HepG2 (cell line): ENCODE measurements at regions not wholly inside any gene's neighbourhood (a gene's known extent, or its start where the extent isn't known, plus 50 kb on each side); places are given as distances from the start of the nearest gene placed in this dataset.

Source experiments
- CEBPG ChIP-seq: IDR thresholded peaks from 2 replicates; pipeline ENCODE4 v1.6.1; 2016
- ESRRA ChIP-seq: sonication (generic); formaldehyde crosslinking; IDR thresholded peaks from 2 replicates; pipeline ENCODE4 v1.5.1; 2020; ENCODE audit warnings: mild to moderate bottlenecking, low read depth, missing genetic modification reagents
- HCFC1 ChIP-seq: fragments of 150-350 bp; IDR thresholded peaks from 2 replicates; pipeline ENCODE4 v1.6.1; 2014; ENCODE audit warnings: low read depth, low read length
- HDAC1 ChIP-seq: sonication (generic); formaldehyde crosslinking; IDR thresholded peaks from 2 replicates; pipeline ENCODE4 v1.5.1; 2020; ENCODE audit warnings: mild to moderate bottlenecking, missing genetic modification reagents
- HOXA3 ChIP-seq: sonication (generic); formaldehyde crosslinking; IDR thresholded peaks from 2 replicates; pipeline ENCODE4 v1.5.0; 2020; ENCODE audit warnings: missing genetic modification reagents
- NFE2L2 ChIP-seq: fragments of 150-350 bp; IDR thresholded peaks from 2 replicates; pipeline ENCODE4 v1.6.1; 2014; ENCODE audit warnings: low read length
- NR2F6 ChIP-seq, 2 experiments: IDR thresholded peaks; 2 replicates each; pipeline ENCODE4 v1.6.1; 2016; ENCODE audit warnings: antibody characterized with exemption in 1 of 2, mild to moderate bottlenecking in 1 of 2
- PHF21A ChIP-seq: sonication (generic); formaldehyde crosslinking; IDR thresholded peaks from 2 replicates; pipeline ENCODE4 v1.5.0; 2020; ENCODE audit warnings: mild to moderate bottlenecking, missing genetic modification reagents
- PHF8 ChIP-seq: sonication (generic); formaldehyde crosslinking; IDR thresholded peaks from 2 replicates; pipeline ENCODE4 v1.5.0; 2020; ENCODE audit warnings: missing genetic modification reagents
- REL ChIP-seq: sonication (generic); formaldehyde crosslinking; conservative IDR thresholded peaks from 2 replicates; pipeline ENCODE4 v1.8.0; 2022; ENCODE audit warnings: mild to moderate bottlenecking, missing genetic modification reagents, moderate library complexity
- RNF2 ChIP-seq: fragments of 450-650 bp; conservative IDR thresholded peaks from 2 replicates; pipeline ENCODE4 v1.6.1; 2016; ENCODE audit warnings: low read depth
- SATB2 ChIP-seq: sonication (generic); formaldehyde crosslinking; IDR thresholded peaks from 2 replicates; pipeline ENCODE4 v1.5.0; 2020; ENCODE audit warnings: missing genetic modification reagents
- SUZ12 ChIP-seq: fragments of 150-350 bp; IDR thresholded peaks from 2 replicates; pipeline ENCODE4 v1.6.1; 2014; ENCODE audit warnings: low read depth, low read length
- ZNF225 ChIP-seq: sonication (generic); formaldehyde crosslinking; IDR thresholded peaks from 2 replicates; pipeline ENCODE4 v1.4.0; 2020; ENCODE audit warnings: mild to moderate bottlenecking, missing genetic modification reagents
- ZNF720 ChIP-seq: sonication (generic); formaldehyde crosslinking; IDR thresholded peaks from 2 replicates; pipeline ENCODE4 v1.4.0; 2020; ENCODE audit warnings: missing genetic modification reagents
- ZNF879 ChIP-seq: sonication (generic); formaldehyde crosslinking; IDR thresholded peaks from 2 replicates; pipeline ENCODE4 v1.8.1; 2023; ENCODE audit warnings: missing genetic modification reagents
- TF ChIP-seq, protein P1 (sequence below): sonication (generic); formaldehyde crosslinking; IDR thresholded peaks from 2 replicates; pipeline ENCODE4 v1.5.0; 2020; ENCODE audit warnings: missing genetic modification reagents
- TF ChIP-seq, protein P2 (sequence below): sonication (generic); formaldehyde crosslinking; IDR thresholded peaks from 2 replicates; pipeline ENCODE4 v1.5.0; 2020; ENCODE audit warnings: missing genetic modification reagents, mild to moderate bottlenecking, borderline replicate concordance
- TF ChIP-seq, protein P3 (sequence below): sonication (generic); formaldehyde crosslinking; IDR thresholded peaks from 2 replicates; pipeline ENCODE4 v1.8.0; 2022; ENCODE audit warnings: missing genetic modification reagents, mild to moderate bottlenecking, borderline replicate concordance
- TF ChIP-seq, protein P4 (sequence below), 2 experiments: sonication (generic) in 1 of 2; formaldehyde crosslinking in 1 of 2; IDR thresholded peaks; 2 replicates each; pipeline versions ENCODE4 v1.5.1 to v1.6.1; 2011 to 2020; ENCODE audit warnings: borderline replicate concordance in 1 of 2, low read depth in 1 of 2, low read length in 1 of 2, mild to moderate bottlenecking in 1 of 2, missing genetic modification reagents in 1 of 2, moderate library complexity in 1 of 2

DNA sequence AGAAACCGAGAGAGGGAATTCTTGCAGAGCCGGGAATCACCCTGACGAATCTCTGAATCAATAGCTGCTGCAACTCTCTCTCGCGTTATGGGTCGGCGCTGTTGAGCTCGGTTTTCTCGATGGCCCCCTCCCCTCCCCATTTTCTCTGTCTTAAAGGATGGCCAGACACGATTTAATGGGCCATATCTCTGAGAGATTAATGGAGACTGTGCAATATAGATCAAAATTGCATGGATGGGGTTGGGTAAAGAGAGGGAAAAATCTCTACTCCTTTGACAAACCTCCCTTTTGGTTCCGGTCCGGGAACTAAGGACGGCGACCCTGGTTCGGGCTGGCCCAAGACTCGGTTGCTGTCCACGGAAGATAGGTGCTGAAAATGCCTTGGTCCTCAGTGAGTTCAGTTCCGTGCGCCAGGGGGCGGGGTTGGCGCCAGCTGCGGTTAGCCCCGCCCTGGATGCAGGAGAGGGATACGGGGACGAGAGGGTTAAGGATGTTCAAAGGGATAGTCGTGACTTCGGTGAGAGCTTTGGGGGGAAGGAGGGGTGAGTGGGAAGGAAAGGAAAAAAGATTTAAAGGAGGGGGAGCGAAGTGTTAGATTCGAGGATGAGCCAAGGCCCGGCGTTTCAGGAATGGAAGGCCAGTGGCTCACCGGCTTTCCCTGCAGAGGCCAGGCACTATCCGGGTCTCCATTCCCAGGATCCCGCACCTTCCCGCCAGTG, 103.6 kb upstream of the HSD17B12 start (continued):
- TF ChIP-seq NR2F6 (IDR thresholded peaks at IDR 0.05) (no peak), NR2F6 (CRISPR knock-in tag; IDR thresholded peaks at IDR 0.05) (peak; percentile 14; the same call in 1 of the 2 replicates), CEBPG (CRISPR knock-in tag) (no peak), PHF8 (CRISPR knock-in tag) (no peak), HOXA3 (0 out of 2 replicates have a peak, but pooled peaks have one; percentile 13), SUZ12 (no peak), ESRRA (CRISPR knock-in tag) (no peak), SATB2 (0 out of 2 replicates have a peak, but pooled peaks have one; percentile 56), RNF2 (no peak), NFE2L2 (no peak), PHF21A (CRISPR knock-in tag) (0 out of 2 replicates have a peak, but pooled peaks have one; percentile 20), ZNF879 (CRISPR knock-in tag) (no peak), HDAC1 (CRISPR knock-in tag) (no peak), HCFC1 (no peak), ZNF225 (CRISPR knock-in tag) (no peak), ZNF720 (CRISPR knock-in tag) (no peak), REL (0 out of 2 replicates have a peak, but pooled peaks have one; percentile 26)
- TF ChIP-seq, protein P1, sequence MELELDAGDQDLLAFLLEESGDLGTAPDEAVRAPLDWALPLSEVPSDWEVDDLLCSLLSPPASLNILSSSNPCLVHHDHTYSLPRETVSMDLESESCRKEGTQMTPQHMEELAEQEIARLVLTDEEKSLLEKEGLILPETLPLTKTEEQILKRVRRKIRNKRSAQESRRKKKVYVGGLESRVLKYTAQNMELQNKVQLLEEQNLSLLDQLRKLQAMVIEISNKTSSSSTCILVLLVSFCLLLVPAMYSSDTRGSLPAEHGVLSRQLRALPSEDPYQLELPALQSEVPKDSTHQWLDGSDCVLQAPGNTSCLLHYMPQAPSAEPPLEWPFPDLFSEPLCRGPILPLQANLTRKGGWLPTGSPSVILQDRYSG (CRISPR knock-in tag) = no peak
- TF ChIP-seq, protein P2, sequence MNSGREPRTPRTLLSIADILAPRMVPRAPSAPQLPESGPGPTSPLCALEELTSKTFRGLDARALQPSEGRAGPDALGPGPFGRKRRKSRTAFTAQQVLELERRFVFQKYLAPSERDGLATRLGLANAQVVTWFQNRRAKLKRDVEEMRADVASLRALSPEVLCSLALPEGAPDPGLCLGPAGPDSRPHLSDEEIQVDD = no peak
- TF ChIP-seq, protein P3, sequence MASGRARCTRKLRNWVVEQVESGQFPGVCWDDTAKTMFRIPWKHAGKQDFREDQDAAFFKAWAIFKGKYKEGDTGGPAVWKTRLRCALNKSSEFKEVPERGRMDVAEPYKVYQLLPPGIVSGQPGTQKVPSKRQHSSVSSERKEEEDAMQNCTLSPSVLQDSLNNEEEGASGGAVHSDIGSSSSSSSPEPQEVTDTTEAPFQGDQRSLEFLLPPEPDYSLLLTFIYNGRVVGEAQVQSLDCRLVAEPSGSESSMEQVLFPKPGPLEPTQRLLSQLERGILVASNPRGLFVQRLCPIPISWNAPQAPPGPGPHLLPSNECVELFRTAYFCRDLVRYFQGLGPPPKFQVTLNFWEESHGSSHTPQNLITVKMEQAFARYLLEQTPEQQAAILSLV (CRISPR knock-in tag) = no peak
- TF ChIP-seq, protein P4, sequence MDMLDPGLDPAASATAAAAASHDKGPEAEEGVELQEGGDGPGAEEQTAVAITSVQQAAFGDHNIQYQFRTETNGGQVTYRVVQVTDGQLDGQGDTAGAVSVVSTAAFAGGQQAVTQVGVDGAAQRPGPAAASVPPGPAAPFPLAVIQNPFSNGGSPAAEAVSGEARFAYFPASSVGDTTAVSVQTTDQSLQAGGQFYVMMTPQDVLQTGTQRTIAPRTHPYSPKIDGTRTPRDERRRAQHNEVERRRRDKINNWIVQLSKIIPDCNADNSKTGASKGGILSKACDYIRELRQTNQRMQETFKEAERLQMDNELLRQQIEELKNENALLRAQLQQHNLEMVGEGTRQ (IDR thresholded peaks at IDR 0.05; ENCODE audit: low read depth, low read length) = no peak
- TF ChIP-seq, protein P4 (CRISPR knock-in tag; IDR thresholded peaks at IDR 0.05; ENCODE audit: borderline replicate concordance) = no peak
